ENCODE measurements at regions not wholly inside any gene's neighbourhood (a gene's known extent, or its start where the extent isn't known, plus 50 kb on each side); places are given as distances from the start of the nearest gene placed in this dataset.

- TF ChIP-seq CTCF (IDR thresholded peaks at IDR 0.05) (no peak), POLR2A (IDR thresholded peaks at IDR 0.05; ENCODE audit: low read depth) (no peak), POLR2AphosphoS5 (IDR thresholded peaks at IDR 0.05) (no peak)
Measured at GRCh38 chr10:47062441-47063200, 151.4 kb downstream of the PTPN20 start.

All from esophagus muscularis mucosa (tissue), 3 donors.